ENCODE measurements at regions not wholly inside any gene's neighbourhood (a gene's known extent, or its start where the extent isn't known, plus 50 kb on each side); places are given as distances from the start of the nearest gene placed in this dataset.

GRCh38 chr13:76385586-76385985, 500.6 kb downstream of the KCTD12 start (continued):
- no peak for TF ChIP-seq USF2 (IDR thresholded peaks at IDR 0.05; ENCODE audit: low read length)
- TF ChIP-seq HDAC2 (IDR thresholded peaks at IDR 0.05; ENCODE audit: borderline replicate concordance in 1 of 2, low read depth in 2 of 2, low read length in 2 of 2): no peak
- no peak for TF ChIP-seq ATF3 (IDR thresholded peaks at IDR 0.05; ENCODE audit: insufficient read depth, low read depth, low read length)
- TF ChIP-seq JUND (IDR thresholded peaks at IDR 0.05; ENCODE audit: low read length): no peak
- no peak for TF ChIP-seq PHF8 (conservative IDR thresholded peaks at IDR 0.05; ENCODE audit: low read depth, low read length)

Data from H1 (cell line).